C4-2B (cell line): ENCODE measurements at regions not wholly inside any gene's neighbourhood (a gene's known extent, or its start where the extent isn't known, plus 50 kb on each side); places are given as distances from the start of the nearest gene placed in this dataset.

ENCODE experiments used
- H3K27ac ChIP-seq: fragments of 450-650 bp; 2 replicates; pipeline ENCODE4 v1.5.1; 2017
- ZFX ChIP-seq: fragments of 450-650 bp; IDR thresholded peaks from 2 replicates; pipeline ENCODE4 v1.6.1; 2017
- TF ChIP-seq, protein P1 (sequence below): fragments of 450-650 bp; conservative IDR thresholded peaks from 2 replicates; pipeline ENCODE4 v1.5.1; 2017; ENCODE audit warnings: mild to moderate bottlenecking

DNA sequence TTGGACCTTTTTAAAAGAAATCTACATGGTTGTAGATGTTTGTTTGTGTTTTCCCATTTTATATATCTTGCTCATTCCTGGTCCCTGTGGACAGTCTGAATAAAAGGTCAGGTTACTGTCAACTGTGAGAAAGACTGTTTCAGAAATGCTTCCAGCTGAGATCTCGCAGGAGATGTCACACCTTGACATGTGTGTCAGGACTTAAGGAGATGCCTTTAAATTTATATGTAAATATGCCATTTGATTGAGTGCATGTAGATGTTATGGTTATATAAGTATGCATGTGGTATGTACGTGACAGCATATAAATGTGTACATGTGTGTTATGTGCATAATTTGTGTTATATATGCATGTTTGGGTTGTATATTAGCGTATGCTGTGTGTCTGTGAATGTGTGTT, 2172.3 kb upstream of the CELF4 start:
- H3K27ac ChIP-seq, result no peak overlapping the region
- TF ChIP-seq ZFX, result no peak
- TF ChIP-seq, protein P1, sequence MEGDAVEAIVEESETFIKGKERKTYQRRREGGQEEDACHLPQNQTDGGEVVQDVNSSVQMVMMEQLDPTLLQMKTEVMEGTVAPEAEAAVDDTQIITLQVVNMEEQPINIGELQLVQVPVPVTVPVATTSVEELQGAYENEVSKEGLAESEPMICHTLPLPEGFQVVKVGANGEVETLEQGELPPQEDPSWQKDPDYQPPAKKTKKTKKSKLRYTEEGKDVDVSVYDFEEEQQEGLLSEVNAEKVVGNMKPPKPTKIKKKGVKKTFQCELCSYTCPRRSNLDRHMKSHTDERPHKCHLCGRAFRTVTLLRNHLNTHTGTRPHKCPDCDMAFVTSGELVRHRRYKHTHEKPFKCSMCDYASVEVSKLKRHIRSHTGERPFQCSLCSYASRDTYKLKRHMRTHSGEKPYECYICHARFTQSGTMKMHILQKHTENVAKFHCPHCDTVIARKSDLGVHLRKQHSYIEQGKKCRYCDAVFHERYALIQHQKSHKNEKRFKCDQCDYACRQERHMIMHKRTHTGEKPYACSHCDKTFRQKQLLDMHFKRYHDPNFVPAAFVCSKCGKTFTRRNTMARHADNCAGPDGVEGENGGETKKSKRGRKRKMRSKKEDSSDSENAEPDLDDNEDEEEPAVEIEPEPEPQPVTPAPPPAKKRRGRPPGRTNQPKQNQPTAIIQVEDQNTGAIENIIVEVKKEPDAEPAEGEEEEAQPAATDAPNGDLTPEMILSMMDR, result no peak

DNA sequence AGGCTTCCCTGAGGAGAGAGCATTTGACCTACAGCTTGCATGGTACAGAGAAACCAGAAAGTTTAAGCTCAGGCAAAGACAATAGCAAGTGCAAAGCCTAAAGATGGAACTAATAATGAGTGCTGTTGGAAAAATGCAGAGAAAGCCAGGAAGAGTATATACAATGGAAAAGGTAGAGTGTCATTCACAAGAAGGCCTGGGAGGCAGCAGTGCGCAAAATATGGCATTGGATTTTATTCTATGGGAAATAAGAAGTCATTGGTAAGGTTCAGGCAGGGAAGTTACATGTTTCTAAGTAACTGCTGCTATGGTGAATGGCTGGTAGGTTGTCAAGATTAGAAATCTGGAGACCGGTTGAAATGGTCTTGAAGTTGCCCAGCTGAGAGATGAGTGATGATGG, 2167.3 kb upstream of the CELF4 start:
- H3K27ac ChIP-seq, result no peak overlapping the region
- TF ChIP-seq, protein P1, result peak; percentile 15; the same call in 1 of the 2 replicates
- no peak for TF ChIP-seq ZFX

DNA sequence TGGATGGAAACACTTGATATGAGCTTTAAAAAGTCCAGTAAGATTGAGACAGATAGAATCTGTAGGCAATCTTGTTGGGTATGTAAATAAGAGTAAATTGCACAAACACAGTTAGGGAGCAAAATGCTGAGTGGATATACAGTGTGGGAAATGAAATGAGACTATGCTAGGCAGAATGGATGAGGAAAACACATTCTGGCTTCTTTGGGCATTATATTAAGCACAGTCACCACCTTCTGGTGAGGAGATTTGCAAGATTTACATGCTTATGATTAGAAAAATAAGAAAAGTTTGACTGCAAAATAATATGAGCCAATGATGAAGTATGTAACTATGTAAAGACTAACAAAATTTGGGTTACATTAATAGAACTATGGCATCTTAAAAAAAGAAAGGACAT, 2165.0 kb upstream of the CELF4 start:
- no peak for TF ChIP-seq ZFX
- TF ChIP-seq, protein P1, result no peak

DNA sequence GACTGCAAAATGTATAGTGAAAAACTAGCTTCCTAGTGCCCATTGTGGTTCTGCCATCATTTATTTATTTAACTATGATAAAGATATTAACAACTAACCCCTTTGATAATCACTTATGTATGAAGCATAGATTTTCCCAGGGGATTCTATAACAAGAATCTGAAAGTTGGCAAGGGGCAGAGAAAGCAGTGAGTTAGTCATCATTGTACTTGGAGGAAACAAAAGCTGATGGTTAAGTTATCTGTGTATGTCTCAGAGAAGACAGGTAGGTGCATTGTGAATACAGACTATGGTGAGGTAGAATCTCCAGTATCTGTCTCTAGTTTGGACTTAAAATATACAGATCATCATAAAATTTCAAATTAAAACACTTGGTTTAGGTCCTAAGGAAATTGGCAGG, 2159.1 kb upstream of the CELF4 start:
- no peak for TF ChIP-seq ZFX
- TF ChIP-seq, protein P1, result no peak
- H3K27ac ChIP-seq, result no peak overlapping the region

More for the DNA sequence above, 2165.0 kb upstream of the CELF4 start:
- no peak overlapping the region for H3K27ac ChIP-seq

DNA sequence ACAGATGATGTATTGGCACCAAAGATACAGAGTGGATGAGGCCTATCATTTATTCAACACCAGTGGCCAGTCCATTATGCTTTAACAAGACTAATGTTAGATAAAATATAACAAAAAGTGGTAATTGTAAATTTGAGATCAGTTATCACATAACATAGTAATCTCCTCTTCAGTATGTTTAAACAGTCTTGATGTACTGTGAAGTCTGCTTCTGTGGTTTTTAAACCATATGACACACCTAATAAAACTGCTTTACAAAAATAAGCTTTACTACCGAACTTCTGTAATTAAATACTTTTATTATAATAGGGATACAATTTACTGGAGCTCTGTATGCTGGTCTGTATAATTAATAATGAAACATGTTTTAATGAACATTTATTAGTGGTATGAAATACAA, 2156.1 kb upstream of the CELF4 start:
- no peak for TF ChIP-seq ZFX
- TF ChIP-seq, protein P1, result no peak
- no peak overlapping the region for H3K27ac ChIP-seq

DNA sequence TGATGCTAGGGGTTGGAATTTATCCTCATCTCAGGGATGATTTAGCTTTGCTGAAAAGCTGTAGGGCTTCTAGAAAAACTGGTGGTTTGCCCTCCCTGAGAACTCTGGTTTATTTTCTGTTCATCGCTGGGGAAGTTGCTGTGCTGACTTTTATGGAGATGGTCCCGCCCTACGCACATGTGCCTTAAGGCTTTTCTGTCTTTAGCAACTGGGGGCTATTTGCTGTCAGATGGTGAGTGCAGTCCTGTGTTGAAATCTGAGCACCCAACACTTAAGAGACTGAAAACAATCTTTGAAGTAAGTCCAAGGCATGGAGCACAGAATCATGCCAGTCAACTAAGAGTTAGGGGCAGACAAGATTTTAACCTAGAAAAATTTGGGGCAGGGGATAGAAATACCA, 2148.4 kb upstream of the CELF4 start:
- no peak for TF ChIP-seq ZFX
- TF ChIP-seq, protein P1, result no peak

DNA sequence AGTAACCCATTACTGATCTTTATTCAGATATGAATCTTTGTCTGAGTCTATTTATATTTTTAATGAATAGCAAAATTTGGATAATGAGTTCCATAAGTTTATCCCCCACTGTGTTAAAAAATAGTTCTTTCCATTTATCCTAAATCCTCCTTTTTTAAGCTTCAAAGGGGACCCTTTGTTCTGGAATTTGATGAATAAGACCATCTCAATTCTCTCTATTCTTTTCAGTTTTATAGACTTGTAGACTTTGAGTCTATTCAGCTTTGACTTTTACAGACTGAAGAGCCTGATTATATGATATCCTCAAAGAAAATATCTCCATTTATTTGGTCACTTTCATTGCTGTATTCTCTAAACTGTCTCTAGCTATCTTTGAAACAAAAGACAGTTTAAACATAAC, 2146.1 kb upstream of the CELF4 start:
- TF ChIP-seq ZFX, result no peak
- TF ChIP-seq, protein P1, result no peak
- H3K27ac ChIP-seq, result no peak overlapping the region

More for the DNA sequence above, 2148.4 kb upstream of the CELF4 start:
- no peak overlapping the region for H3K27ac ChIP-seq
